ENCODE measurements at regions not wholly inside any gene's neighbourhood (a gene's known extent, or its start where the extent isn't known, plus 50 kb on each side); places are given as distances from the start of the nearest gene placed in this dataset.

- TF ChIP-seq CTCF (IDR thresholded peaks at IDR 0.05; ENCODE audit: insufficient read depth, low read depth, low read length, missing control alignments), result no peak
- no peak for DNase-seq (ENCODE audit: low read depth)
- no peak overlapping the region for H3K4me3 ChIP-seq (ENCODE audit: low read length)
These were observed 179.1 kb downstream of the SOD2 start for GRCh38 chr6:159513914-159514313.

- H3K4me3 ChIP-seq (ENCODE audit: low read length), result no peak overlapping the region
- TF ChIP-seq CTCF (IDR thresholded peaks at IDR 0.05; ENCODE audit: insufficient read depth, low read depth, low read length, missing control alignments), result no peak
- DNase-seq (ENCODE audit: low read depth), result no peak
These were observed 179.8 kb downstream of the SOD2 start for GRCh38 chr6:159513074-159513720.

GRCh38 chr6:159512571-159512970 is 180.5 kb downstream of the SOD2 start:
- no peak for DNase-seq (ENCODE audit: low read depth)
- H3K4me3 ChIP-seq (ENCODE audit: low read length), result no peak overlapping the region
- TF ChIP-seq CTCF (IDR thresholded peaks at IDR 0.05; ENCODE audit: insufficient read depth, low read depth, low read length, missing control alignments), result no peak

- no peak for DNase-seq (ENCODE audit: low read depth)
These were observed 180.9 kb downstream of the SOD2 start for GRCh38 chr6:159512104-159512503.

GRCh38 chr6:159510141-159510540 is 182.9 kb downstream of the SOD2 start:
- no peak overlapping the region for H3K4me3 ChIP-seq (ENCODE audit: low read length)
- no peak for DNase-seq (ENCODE audit: low read depth)
- no peak for TF ChIP-seq CTCF (IDR thresholded peaks at IDR 0.05; ENCODE audit: insufficient read depth, low read depth, low read length, missing control alignments)

More at GRCh38 chr6:159512104-159512503, 180.9 kb downstream of the SOD2 start:
- TF ChIP-seq CTCF (IDR thresholded peaks at IDR 0.05; ENCODE audit: insufficient read depth, low read depth, low read length, missing control alignments), result no peak
- H3K4me3 ChIP-seq (ENCODE audit: low read length), result no peak overlapping the region

- no peak for TF ChIP-seq CTCF (IDR thresholded peaks at IDR 0.05; ENCODE audit: insufficient read depth, low read depth, low read length, missing control alignments)
- no peak for DNase-seq (ENCODE audit: low read depth)
- H3K4me3 ChIP-seq (ENCODE audit: low read length), result no peak overlapping the region
These were observed 184.1 kb downstream of the SOD2 start for GRCh38 chr6:159508931-159509330.

GRCh38 chr6:159506048-159506447 is 187.0 kb downstream of the SOD2 start:
- no peak for DNase-seq (ENCODE audit: low read depth)
- TF ChIP-seq CTCF (IDR thresholded peaks at IDR 0.05; ENCODE audit: insufficient read depth, low read depth, low read length, missing control alignments), result no peak
- H3K4me3 ChIP-seq (ENCODE audit: low read length), result no peak overlapping the region

All from epithelial cell of esophagus (primary cell).